Heart left ventricle (tissue), 13 donors: ENCODE measurements at regions not wholly inside any gene's neighbourhood (a gene's known extent, or its start where the extent isn't known, plus 50 kb on each side); places are given as distances from the start of the nearest gene placed in this dataset.

Experiments
- POLR2A ChIP-seq, 2 donors: fragments of 450-650 bp; IDR thresholded peaks; one replicate each; pipeline ENCODE4 v1.6.1; 2017; ENCODE audit warnings: antibody characterized with exemption in 2 of 2, mild to moderate bottlenecking in 2 of 2, moderate library complexity in 2 of 2
- TF ChIP-seq, protein P1 (sequence below), 12 donors: fragments of 200-600 bp; sonication (generic) in 4 of 12; IDR thresholded peaks; one replicate each; pipeline versions ENCODE4 v1.5.0 to v1.8.0; 2018 to 2022; ENCODE audit warnings: antibody characterized with exemption in 12 of 12, mild to moderate bottlenecking in 5 of 12
- donor health status: ischemic (EF 13 %, LVEDD 7.1; RV severe dilation, severe dysfunction).
- donor health status: DM: no; HTN: yes; CAD: no.
- donor health status: DM: no; HTN: no; CAD: no.
- donor health status: ischemic (EF 25% LVEDD 6.9; RV normal size, moderate dysfunction).
- donor health status: ischemic (EF 25% LVEDD 5.7; RV mildly dilated, moderate dysfunction).
- donor health status: ischemic (EF 35%, LVEDD 5.7; RV mildly dilated, moderate dysfunction).
- donor health status: nonischemic (EF 11% LVEDD 7.7; RV severe dilation, severe dysfunction).
- donor health status: DM: yes; HTN: yes; CAD: no.
- donor health status: PGD.
- donor health status: ischemic (EF 29% LVEDD 5.4; RV normal size, mild dysfunction).
- donor health status: nonischemic (EF 23%, LVEDD 6.1; RV moderate dilation, normal function).

DNA sequence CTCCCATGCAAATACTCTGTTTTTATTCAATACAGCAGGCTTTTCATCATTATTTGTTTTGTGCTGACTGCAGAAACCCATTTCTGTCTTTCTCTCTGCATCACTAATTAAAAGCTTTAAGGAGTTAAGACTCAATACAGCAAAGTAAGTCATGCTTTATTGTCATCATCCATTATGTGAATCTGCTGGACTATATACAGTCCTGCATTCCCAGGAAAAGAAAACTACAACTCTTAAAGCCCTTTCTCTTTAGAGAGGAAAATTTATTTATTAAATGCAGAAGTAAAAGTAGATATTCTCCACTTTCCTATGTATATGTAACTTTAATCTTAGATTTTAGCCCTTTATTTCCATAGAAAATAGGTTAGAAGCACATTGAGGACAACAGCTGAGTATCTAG, 706.6 kb upstream of the RGMB start:
- TF ChIP-seq, protein P1, sequence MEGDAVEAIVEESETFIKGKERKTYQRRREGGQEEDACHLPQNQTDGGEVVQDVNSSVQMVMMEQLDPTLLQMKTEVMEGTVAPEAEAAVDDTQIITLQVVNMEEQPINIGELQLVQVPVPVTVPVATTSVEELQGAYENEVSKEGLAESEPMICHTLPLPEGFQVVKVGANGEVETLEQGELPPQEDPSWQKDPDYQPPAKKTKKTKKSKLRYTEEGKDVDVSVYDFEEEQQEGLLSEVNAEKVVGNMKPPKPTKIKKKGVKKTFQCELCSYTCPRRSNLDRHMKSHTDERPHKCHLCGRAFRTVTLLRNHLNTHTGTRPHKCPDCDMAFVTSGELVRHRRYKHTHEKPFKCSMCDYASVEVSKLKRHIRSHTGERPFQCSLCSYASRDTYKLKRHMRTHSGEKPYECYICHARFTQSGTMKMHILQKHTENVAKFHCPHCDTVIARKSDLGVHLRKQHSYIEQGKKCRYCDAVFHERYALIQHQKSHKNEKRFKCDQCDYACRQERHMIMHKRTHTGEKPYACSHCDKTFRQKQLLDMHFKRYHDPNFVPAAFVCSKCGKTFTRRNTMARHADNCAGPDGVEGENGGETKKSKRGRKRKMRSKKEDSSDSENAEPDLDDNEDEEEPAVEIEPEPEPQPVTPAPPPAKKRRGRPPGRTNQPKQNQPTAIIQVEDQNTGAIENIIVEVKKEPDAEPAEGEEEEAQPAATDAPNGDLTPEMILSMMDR (IDR thresholded peaks at IDR 0.05) = no peak
- TF ChIP-seq POLR2A (IDR thresholded peaks at IDR 0.05) = no peak
